Body of pancreas (tissue), 4 donors: ENCODE measurements at regions not wholly inside any gene's neighbourhood (a gene's known extent, or its start where the extent isn't known, plus 50 kb on each side); places are given as distances from the start of the nearest gene placed in this dataset.
A peak's percentile ranks its signal among the peaks of the same experiment; 100 is the strongest.

Experiments used
- ATAC-seq: fragments of 150-250 bp; one replicate; pipeline ENCODE4 v1.9.1; 2016
- DNase-seq, 4 donors: peaks; one replicate each; pipeline ENCODE4 v3.0.0-alpha.2; 2019
- H3K27ac ChIP-seq, 4 donors: fragments of 200-600 bp; sonication (generic); 1 replicate in 3 of 4; 2 replicates in 1 of 4; pipeline versions ENCODE4 v1.5.1 to v1.6.1; 2016 to 2019; ENCODE audit warnings: mild to moderate bottlenecking in 1 of 4, mixed read lengths in 1 of 4, moderate library complexity in 1 of 4
- H3K27me3 ChIP-seq, 2 donors: fragments of 200-600 bp; sonication (generic); one replicate each; pipeline ENCODE4 v1.6.0; 2016; ENCODE audit warnings: mild to moderate bottlenecking in 1 of 2
- H3K36me3 ChIP-seq, 2 donors: fragments of 200-600 bp; sonication (generic); replicated peaks in 1 of 2; 2 replicates each; pipeline ENCODE4 v1.5.1; 2016; ENCODE audit warnings: low read depth in 2 of 2; ENCODE audit not compliant: insufficient read depth in 1 of 2
- H3K4me1 ChIP-seq: fragments of 200-600 bp; sonication (generic); one replicate; pipeline ENCODE4 v1.6.0; 2016
- H3K4me3 ChIP-seq, 2 donors: fragments of 200-600 bp; sonication (generic); 1 replicate in 1 of 2; 2 replicates in 1 of 2; pipeline ENCODE4 v1.5.1; 2016 to 2019
- H3K9me3 ChIP-seq, 3 donors: fragments of 200-600 bp; sonication (generic); 1 replicate in 2 of 3; 2 replicates in 1 of 3; pipeline ENCODE4 v1.5.1; 2016
- POLR2A ChIP-seq, 3 donors: fragments of 450-650 bp; IDR thresholded peaks; one replicate each; pipeline ENCODE4 v1.6.1; 2016; ENCODE audit warnings: antibody characterized with exemption in 3 of 3, mild to moderate bottlenecking in 2 of 3
- WGBS, 2 donors: methylation state at CpG; one replicate each; pipeline ENCODE4 v1.1.5; 2017; 5-methylcytosine and 5-hydroxymethylcytosine counted together
- intact Hi-C: fragments of 100-400 bp; cut with DNase I; formaldehyde crosslinking; loops from one replicate; pipeline ENCODE4 v1.15.1; 2023
- TF ChIP-seq, protein P1 (sequence below), 7 experiments: fragments of 450-650 bp in 4 of 7; fragments of 200-600 bp in 3 of 7; sonication (generic) in 3 of 7; IDR thresholded peaks; one replicate each; pipeline ENCODE4 v1.5.1; 2016 to 2019; ENCODE audit warnings: antibody characterized with exemption in 7 of 7

DNA sequence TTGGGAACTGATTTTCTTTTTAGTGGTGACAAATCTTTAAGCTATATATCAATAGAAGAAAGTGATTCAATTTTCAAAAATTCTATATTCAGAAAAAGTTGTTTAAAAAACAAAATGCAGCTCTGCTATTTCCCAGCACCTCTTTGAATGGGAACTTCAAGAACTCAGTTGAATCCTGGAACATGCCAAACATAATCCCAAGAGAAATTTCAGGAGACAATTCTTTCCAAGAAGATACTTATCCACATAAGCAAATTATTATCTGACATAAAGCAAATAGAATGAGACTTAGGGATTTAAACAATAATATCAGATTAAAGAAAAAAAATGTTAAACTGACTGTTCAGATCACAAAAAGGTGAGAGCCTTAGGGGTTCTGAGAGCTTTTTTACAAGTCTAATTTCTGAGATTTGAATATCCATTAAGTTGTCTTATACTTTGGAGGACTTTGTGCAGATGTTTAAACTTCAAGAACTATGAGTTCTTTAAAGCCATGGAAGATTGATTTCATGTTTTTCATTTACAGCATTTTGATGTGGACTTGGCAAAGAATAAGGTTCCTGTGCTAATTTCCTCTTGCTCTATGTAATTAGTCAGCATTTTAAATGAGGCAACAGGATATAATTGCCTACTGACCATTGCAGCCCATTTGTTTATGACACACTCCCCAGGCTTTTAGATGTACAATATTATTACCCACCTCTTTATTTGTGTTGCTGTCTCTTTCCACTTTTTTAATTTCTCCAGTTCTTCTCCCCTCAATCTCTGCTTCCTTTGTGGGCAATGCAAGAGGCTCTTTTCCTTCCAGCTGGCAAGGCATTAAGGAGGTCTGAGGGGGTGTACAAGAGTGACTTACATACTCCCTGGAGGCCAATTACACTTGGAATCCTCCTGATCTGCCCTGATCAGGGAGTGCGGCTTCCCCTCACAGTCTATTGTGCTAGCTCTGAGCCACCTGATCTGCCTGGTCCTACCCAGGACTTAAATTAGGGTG is 419.1 kb downstream of the NR2F1-AS1 start:
- Histone ChIP-seq H3K9me3 (no peaks in the 10 kb centered on the region), H3K27ac (peak overlapping the region in 2 of 4 donors; percentile 1 to 20), H3K4me1 (peaks cover 4% of the 10 kb centered on the region), H3K27me3 (no peaks in the 10 kb centered on the region), H3K36me3 (no peaks in the 10 kb centered on the region), H3K4me3 (no peak overlapping the region)
- intact Hi-C loops = no loop called here
- TF ChIP-seq, protein P1, sequence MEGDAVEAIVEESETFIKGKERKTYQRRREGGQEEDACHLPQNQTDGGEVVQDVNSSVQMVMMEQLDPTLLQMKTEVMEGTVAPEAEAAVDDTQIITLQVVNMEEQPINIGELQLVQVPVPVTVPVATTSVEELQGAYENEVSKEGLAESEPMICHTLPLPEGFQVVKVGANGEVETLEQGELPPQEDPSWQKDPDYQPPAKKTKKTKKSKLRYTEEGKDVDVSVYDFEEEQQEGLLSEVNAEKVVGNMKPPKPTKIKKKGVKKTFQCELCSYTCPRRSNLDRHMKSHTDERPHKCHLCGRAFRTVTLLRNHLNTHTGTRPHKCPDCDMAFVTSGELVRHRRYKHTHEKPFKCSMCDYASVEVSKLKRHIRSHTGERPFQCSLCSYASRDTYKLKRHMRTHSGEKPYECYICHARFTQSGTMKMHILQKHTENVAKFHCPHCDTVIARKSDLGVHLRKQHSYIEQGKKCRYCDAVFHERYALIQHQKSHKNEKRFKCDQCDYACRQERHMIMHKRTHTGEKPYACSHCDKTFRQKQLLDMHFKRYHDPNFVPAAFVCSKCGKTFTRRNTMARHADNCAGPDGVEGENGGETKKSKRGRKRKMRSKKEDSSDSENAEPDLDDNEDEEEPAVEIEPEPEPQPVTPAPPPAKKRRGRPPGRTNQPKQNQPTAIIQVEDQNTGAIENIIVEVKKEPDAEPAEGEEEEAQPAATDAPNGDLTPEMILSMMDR (IDR thresholded peaks at IDR 0.05) = no peak
- TF ChIP-seq POLR2A (IDR thresholded peaks at IDR 0.05) = no peak
- no peak for ATAC-seq
- no peak for DNase-seq
- WGBS, 2 donors = 65 to 100% methylated on average over 1 of the region's 1 CpG

DNA sequence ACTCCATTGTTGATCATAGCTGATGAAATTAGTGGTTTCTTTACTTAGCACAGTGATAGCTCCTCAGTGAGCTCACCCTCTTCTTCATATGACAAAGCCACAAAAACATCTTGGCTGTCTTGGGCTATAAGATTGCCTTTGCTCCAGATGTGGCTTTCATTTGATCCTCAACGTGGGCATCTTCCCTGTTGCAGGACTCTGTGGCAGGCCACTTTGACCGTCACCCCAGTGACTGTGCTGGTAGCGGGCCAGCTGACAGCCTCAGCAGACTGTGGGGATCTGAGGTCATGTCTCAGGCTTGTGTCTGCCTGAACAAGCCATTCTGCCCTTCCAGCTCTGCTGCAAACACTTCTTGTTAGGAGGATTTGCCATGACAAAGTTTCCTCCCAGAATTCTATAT is 422.2 kb downstream of the NR2F1-AS1 start:
- DNase-seq = no peak
- ATAC-seq = no peak
- H3K4me1 ChIP-seq = peaks cover 4% of the 10 kb centered on the region
- H3K36me3 ChIP-seq = no peaks in the 10 kb centered on the region
- TF ChIP-seq, protein P1 (IDR thresholded peaks at IDR 0.05) = no peak
- no peak for TF ChIP-seq POLR2A (IDR thresholded peaks at IDR 0.05)
- no peak overlapping the region for H3K27ac ChIP-seq
- intact Hi-C loops = no loop called here
- 68 to 76% methylated on average over 3 of the region's 3 CpGs for WGBS, 2 donors
- H3K4me3 ChIP-seq = no peak overlapping the region
- H3K9me3 ChIP-seq = no peaks in the 10 kb centered on the region
- H3K27me3 ChIP-seq = no peaks in the 10 kb centered on the region

DNA sequence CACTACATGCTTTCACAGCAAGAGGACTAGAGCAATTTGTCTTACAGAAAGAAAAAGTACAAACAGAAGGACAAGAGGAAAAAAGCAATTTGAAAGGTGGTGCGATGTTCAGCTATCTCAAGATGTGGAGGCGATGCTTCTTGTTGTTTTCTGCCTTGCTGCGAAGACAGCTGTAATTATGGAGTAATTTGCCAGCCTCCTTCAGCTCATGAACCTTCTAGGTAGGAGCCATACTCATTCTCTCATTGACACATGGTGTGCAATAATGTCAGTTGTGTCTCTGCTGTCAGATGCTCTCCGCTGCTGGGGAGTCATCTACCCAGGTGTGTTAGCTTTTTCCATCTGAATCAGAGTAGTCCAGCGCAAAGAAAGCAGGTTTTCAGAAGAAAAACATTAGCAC is 424.5 kb downstream of the NR2F1-AS1 start:
- TF ChIP-seq, protein P1 (IDR thresholded peaks at IDR 0.05) = no peak
- no peak for TF ChIP-seq POLR2A (IDR thresholded peaks at IDR 0.05)
- Histone ChIP-seq H3K4me3 (no peak overlapping the region), H3K36me3 (no peaks in the 10 kb centered on the region), H3K9me3 (no peaks in the 10 kb centered on the region), H3K27ac (no peak overlapping the region), H3K4me1 (no peaks in the 10 kb centered on the region), H3K27me3 (no peaks in the 10 kb centered on the region)
- no peak for ATAC-seq
- intact Hi-C loops = no loop called here
- no peak for DNase-seq
- 74 to 84% methylated on average over 5 of the region's 5 CpGs for WGBS, 2 donors

DNA sequence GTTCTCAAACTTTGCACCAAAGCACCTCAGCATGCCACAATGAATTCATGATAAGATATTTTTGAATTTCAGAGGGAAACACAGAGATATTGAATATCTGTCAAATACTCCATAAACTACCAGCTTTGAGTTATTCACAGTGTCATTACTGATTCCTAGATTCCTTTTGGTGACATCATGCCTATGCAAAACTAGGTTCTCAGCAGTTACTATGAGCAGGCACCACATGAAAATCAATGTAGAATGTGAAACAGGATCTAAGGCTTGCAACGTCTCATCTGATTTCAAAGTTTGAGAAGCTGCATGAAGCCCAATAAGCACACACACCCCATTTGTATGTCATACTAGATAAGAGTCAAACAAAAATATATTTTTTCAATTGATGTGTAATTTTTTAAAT is 426.5 kb downstream of the NR2F1-AS1 start:
- H3K27me3 ChIP-seq = no peaks in the 10 kb centered on the region
- ATAC-seq = no peak
- WGBS, 2 donors = 34 to 40% methylated on average over 1 of the region's 1 CpG

More for the DNA sequence above, 426.5 kb downstream of the NR2F1-AS1 start:
- no peak for TF ChIP-seq POLR2A (IDR thresholded peaks at IDR 0.05)
- TF ChIP-seq, protein P1 (IDR thresholded peaks at IDR 0.05) = no peak
- H3K36me3 ChIP-seq = no peaks in the 10 kb centered on the region
- H3K27ac ChIP-seq = no peak overlapping the region
- H3K4me1 ChIP-seq = no peaks in the 10 kb centered on the region
- H3K9me3 ChIP-seq = no peaks in the 10 kb centered on the region
- H3K4me3 ChIP-seq = no peak overlapping the region
- intact Hi-C loops = no loop called here
- DNase-seq = no peak
